HCT116 (cell line): ENCODE measurements at regions not wholly inside any gene's neighbourhood (a gene's known extent, or its start where the extent isn't known, plus 50 kb on each side); places are given as distances from the start of the nearest gene placed in this dataset.

ENCODE experiments used
- ATAC-seq: fragments of 200-7000 bp; cut with Tn5 transposase; 2 replicates; pipeline ENCODE4 v1.9.1; 2020; ENCODE audit warnings: mild to moderate bottlenecking, moderate library complexity
- BruUV-seq: library from RNA; stranded (reverse); fragments of 400-500 nt; replicated peaks from 2 replicates; lab custom pipeline; 2021; lab: Mats Ljungman, UMichigan
- CTCF ChIA-PET: fragments of 300-600 bp; sonication (Branson Sonifier 250); formaldehyde crosslinking; loops from one replicate; lab custom pipeline; 2021; ENCODE audit warnings: antibody characterized with exemption; lab: Charles Lee
- POLR2A ChIA-PET: fragments of 300-600, 350-600 bp; sonication (Branson Sonifier 250); formaldehyde crosslinking; loops from one replicate; lab custom pipeline; 2021; ENCODE audit warnings: antibody characterized with exemption; lab: Charles Lee
- RAD21 ChIA-PET, 2 experiments: fragments of 300-600 bp; sonication (Branson Sonifier 250); formaldehyde crosslinking; loops; one replicate each; lab custom pipeline; 2023; ENCODE audit warnings: low total read pairs in 2 of 2; ENCODE audit not compliant: uncharacterized antibody in 2 of 2, unreplicated experiment in 2 of 2, low non-redundant PET in 1 of 2; lab: Charles Lee
- DNase-seq: peaks from one replicate; pipeline ENCODE4 v3.0.0-alpha.2; 2010; ENCODE audit warnings: low read depth, low spot score
- H2AFZ ChIP-seq: fragments of 200-600 bp; shearing (Covaris generic), sonication (generic); 2 replicates; pipeline ENCODE4 v1.6.1; 2017; ENCODE audit warnings: low read depth, mixed run types, mixed read lengths, antibody characterized with exemption, low read length; ENCODE audit not compliant: poor library complexity, severe bottlenecking
- H3K27ac ChIP-seq: 2 replicates; pipeline ENCODE4 v1.5.1; 2012; ENCODE audit warnings: low read depth, low read length
- H3K27me3 ChIP-seq: fragments of 200-600 bp; sonication (generic); 2 replicates; pipeline ENCODE4 v1.6.1; 2016; ENCODE audit warnings: mixed run types, low read length, mixed read lengths; ENCODE audit not compliant: insufficient read depth
- H3K36me3 ChIP-seq, 2 experiments: fragments of 200-500 bp in 1 of 2; fragments of 200-600 bp in 1 of 2; sonication (Bioruptor generic) in 1 of 2; sonication (generic) in 1 of 2; 2 replicates each; pipeline versions ENCODE4 v1.5.1 to v1.6.1; 2014 to 2016; ENCODE audit warnings: low read length in 2 of 2, inconsistent platforms in 1 of 2, mixed read lengths in 1 of 2, mixed run types in 1 of 2; ENCODE audit not compliant: insufficient read depth in 2 of 2, control insufficient read depth in 1 of 2
- H3K4me1 ChIP-seq, 2 experiments: fragments of 200-600 bp in 1 of 2; sonication (generic) in 1 of 2; 2 replicates each; pipeline versions ENCODE4 v1.5.1 to v1.6.1; 2012 to 2017; ENCODE audit warnings: low read length in 2 of 2, inconsistent platforms in 1 of 2, mild to moderate bottlenecking in 1 of 2, mixed read lengths in 1 of 2, mixed run types in 1 of 2, moderate library complexity in 1 of 2; ENCODE audit not compliant: insufficient read depth in 2 of 2, control insufficient read depth in 1 of 2
- H3K4me2 ChIP-seq: fragments of 200-600 bp; sonication (generic); 2 replicates; pipeline ENCODE4 v1.6.1; 2017; ENCODE audit warnings: mixed run types, low read length, mixed read lengths
- H3K4me3 ChIP-seq, 2 experiments: fragments of 200-600 bp in 1 of 2; sonication (generic) in 1 of 2; replicated peaks in 1 of 2; 2 replicates each; pipeline ENCODE4 v1.5.1; 2011 to 2016; ENCODE audit warnings: low read length in 2 of 2, control low read depth in 1 of 2, low read depth in 1 of 2, mild to moderate bottlenecking in 1 of 2, mixed read lengths in 1 of 2, mixed run types in 1 of 2
- H3K79me2 ChIP-seq: fragments of 200-600 bp; sonication (generic); 2 replicates; pipeline ENCODE4 v1.6.1; 2017; ENCODE audit warnings: mild to moderate bottlenecking, mixed run types, low read length, moderate library complexity, mixed read lengths; ENCODE audit not compliant: insufficient read depth
- H3K9ac ChIP-seq: fragments of 200-600 bp; sonication (generic); 2 replicates; pipeline ENCODE4 v1.6.1; 2016; ENCODE audit warnings: low read length, mixed read lengths
- H3K9me2 ChIP-seq: fragments of 200-600 bp; sonication (generic), shearing (Covaris generic); 2 replicates; pipeline ENCODE4 v1.6.1; 2017; ENCODE audit warnings: mixed run types, mild to moderate bottlenecking, moderate library complexity; ENCODE audit not compliant: insufficient read depth
- H3K9me3 ChIP-seq, 2 experiments: fragments of 200-500 bp in 1 of 2; fragments of 200-600 bp in 1 of 2; sonication (Bioruptor generic) in 1 of 2; sonication (generic) in 1 of 2; 2 replicates each; pipeline ENCODE4 v1.6.1; 2014 to 2017; ENCODE audit warnings: low read length in 2 of 2, mixed read lengths in 2 of 2, inconsistent platforms in 1 of 2, low read depth in 1 of 2, mild to moderate bottlenecking in 1 of 2, mixed run types in 1 of 2, moderate library complexity in 1 of 2; ENCODE audit not compliant: control insufficient read depth in 1 of 2, insufficient read depth in 1 of 2
- H4K20me1 ChIP-seq: fragments of 200-600 bp; sonication (generic), shearing (Covaris generic); 2 replicates; pipeline ENCODE4 v1.6.1; 2017; ENCODE audit warnings: mixed run types, mild to moderate bottlenecking, moderate library complexity; ENCODE audit not compliant: insufficient read depth
- EZH2phosphoT487 ChIP-seq: fragments of 200-600 bp; IDR thresholded peaks from 2 replicates; pipeline ENCODE4 v1.6.1; 2018; ENCODE audit warnings: antibody characterized with exemption, borderline replicate concordance
- FOSL1 ChIP-seq: IDR thresholded peaks from 2 replicates; pipeline ENCODE4 v1.6.1; 2012; ENCODE audit warnings: low read depth
- JUND ChIP-seq: IDR thresholded peaks from 2 replicates; pipeline ENCODE4 v1.6.1; 2012
- POLR2A ChIP-seq: IDR thresholded peaks from 2 replicates; pipeline ENCODE4 v1.7.0; 2011; ENCODE audit warnings: borderline replicate concordance; ENCODE audit not compliant: insufficient read depth, insufficient read length; ENCODE audit errors: extremely low read depth
- POLR2AphosphoS5 ChIP-seq: IDR thresholded peaks from 2 replicates; pipeline ENCODE4 v1.6.1; 2011; ENCODE audit warnings: mild to moderate bottlenecking, low read depth, low read length, moderate library complexity
- SP1 ChIP-seq: IDR thresholded peaks from 2 replicates; pipeline ENCODE4 v1.6.1; 2012; ENCODE audit warnings: low read depth
- TCF7L2 ChIP-seq: IDR thresholded peaks from 2 replicates; pipeline ENCODE4 v1.7.0; 2011; ENCODE audit warnings: borderline replicate concordance, inconsistent platforms; ENCODE audit not compliant: insufficient read depth, insufficient read length; ENCODE audit errors: extremely low read depth
- YY1 ChIP-seq: IDR thresholded peaks from 2 replicates; pipeline ENCODE4 v1.6.1; 2011; ENCODE audit warnings: low read length, low read depth, moderate library complexity, mild to moderate bottlenecking; ENCODE audit not compliant: insufficient replicate concordance; ENCODE audit errors: extremely low read depth
- ZNF274 ChIP-seq: fragments of 200-500 bp; sonication (Bioruptor generic); IDR thresholded peaks from 2 replicates; pipeline ENCODE4 v1.6.1; 2014; ENCODE audit warnings: mild to moderate bottlenecking, low read depth, low read length, inconsistent platforms
- intact Hi-C: fragments of 100-400 bp; cut with micrococcal nuclease; formaldehyde crosslinking; loops from 2 replicates; pipeline ENCODE4 v1.10.0; 2022
- TF ChIP-seq, protein P1 (sequence below): IDR thresholded peaks from 2 replicates; pipeline ENCODE4 v1.6.1; 2012
- TF ChIP-seq, protein P2 (sequence below): IDR thresholded peaks from 2 replicates; pipeline ENCODE4 v1.6.1; 2012; ENCODE audit warnings: low read depth
- TF ChIP-seq, protein P3 (sequence below): IDR thresholded peaks from 2 replicates; pipeline ENCODE4 v1.6.1; 2011; ENCODE audit warnings: mild to moderate bottlenecking, low read length, moderate library complexity; ENCODE audit not compliant: insufficient replicate concordance; ENCODE audit errors: extremely low read depth
- TF ChIP-seq, protein P4 (sequence below): IDR thresholded peaks from 2 replicates; pipeline ENCODE4 v1.6.1; 2012

DNA sequence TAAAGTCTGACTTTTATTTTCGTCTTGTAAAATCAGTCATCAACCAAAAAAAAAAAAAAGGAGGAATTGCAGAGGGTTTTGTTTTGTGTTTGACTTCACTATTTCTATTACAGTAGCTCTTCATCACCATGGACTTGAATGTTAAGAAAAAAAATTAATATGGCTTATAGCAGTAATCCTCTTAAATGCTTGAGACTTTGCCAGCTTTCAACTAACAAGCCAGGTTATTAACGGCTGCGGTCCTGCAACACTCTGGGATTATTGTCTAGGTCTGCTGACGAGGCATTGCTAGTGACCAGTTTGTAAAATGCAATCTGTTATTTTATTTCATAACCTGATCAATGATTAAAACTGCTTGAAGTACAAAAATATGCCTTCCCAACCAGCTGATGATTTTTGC lies 647.2 kb upstream of the KLHL1 start:
- no peaks in the 10 kb centered on the region for H3K79me2 ChIP-seq
- H2AFZ ChIP-seq = no peak overlapping the region
- RAD21 ChIA-PET = no interaction called here
- H3K4me1 ChIP-seq = no peaks in the 10 kb centered on the region
- H3K4me2 ChIP-seq = no peak overlapping the region
- TF ChIP-seq, protein P1, sequence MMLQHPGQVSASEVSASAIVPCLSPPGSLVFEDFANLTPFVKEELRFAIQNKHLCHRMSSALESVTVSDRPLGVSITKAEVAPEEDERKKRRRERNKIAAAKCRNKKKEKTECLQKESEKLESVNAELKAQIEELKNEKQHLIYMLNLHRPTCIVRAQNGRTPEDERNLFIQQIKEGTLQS = no peak
- no peak for TF ChIP-seq YY1
- TF ChIP-seq TCF7L2 = no peak
- no peak for TF ChIP-seq JUND
- TF ChIP-seq POLR2A = no peak
- TF ChIP-seq, protein P2, sequence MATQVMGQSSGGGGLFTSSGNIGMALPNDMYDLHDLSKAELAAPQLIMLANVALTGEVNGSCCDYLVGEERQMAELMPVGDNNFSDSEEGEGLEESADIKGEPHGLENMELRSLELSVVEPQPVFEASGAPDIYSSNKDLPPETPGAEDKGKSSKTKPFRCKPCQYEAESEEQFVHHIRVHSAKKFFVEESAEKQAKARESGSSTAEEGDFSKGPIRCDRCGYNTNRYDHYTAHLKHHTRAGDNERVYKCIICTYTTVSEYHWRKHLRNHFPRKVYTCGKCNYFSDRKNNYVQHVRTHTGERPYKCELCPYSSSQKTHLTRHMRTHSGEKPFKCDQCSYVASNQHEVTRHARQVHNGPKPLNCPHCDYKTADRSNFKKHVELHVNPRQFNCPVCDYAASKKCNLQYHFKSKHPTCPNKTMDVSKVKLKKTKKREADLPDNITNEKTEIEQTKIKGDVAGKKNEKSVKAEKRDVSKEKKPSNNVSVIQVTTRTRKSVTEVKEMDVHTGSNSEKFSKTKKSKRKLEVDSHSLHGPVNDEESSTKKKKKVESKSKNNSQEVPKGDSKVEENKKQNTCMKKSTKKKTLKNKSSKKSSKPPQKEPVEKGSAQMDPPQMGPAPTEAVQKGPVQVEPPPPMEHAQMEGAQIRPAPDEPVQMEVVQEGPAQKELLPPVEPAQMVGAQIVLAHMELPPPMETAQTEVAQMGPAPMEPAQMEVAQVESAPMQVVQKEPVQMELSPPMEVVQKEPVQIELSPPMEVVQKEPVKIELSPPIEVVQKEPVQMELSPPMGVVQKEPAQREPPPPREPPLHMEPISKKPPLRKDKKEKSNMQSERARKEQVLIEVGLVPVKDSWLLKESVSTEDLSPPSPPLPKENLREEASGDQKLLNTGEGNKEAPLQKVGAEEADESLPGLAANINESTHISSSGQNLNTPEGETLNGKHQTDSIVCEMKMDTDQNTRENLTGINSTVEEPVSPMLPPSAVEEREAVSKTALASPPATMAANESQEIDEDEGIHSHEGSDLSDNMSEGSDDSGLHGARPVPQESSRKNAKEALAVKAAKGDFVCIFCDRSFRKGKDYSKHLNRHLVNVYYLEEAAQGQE = no peak
- no peak for TF ChIP-seq ZNF274
- TF ChIP-seq, protein P3, sequence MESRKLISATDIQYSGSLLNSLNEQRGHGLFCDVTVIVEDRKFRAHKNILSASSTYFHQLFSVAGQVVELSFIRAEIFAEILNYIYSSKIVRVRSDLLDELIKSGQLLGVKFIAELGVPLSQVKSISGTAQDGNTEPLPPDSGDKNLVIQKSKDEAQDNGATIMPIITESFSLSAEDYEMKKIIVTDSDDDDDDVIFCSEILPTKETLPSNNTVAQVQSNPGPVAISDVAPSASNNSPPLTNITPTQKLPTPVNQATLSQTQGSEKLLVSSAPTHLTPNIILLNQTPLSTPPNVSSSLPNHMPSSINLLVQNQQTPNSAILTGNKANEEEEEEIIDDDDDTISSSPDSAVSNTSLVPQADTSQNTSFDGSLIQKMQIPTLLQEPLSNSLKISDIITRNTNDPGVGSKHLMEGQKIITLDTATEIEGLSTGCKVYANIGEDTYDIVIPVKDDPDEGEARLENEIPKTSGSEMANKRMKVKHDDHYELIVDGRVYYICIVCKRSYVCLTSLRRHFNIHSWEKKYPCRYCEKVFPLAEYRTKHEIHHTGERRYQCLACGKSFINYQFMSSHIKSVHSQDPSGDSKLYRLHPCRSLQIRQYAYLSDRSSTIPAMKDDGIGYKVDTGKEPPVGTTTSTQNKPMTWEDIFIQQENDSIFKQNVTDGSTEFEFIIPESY = no peak
- TF ChIP-seq FOSL1 = no peak
- TF ChIP-seq SP1 = no peak
- TF ChIP-seq, protein P4, sequence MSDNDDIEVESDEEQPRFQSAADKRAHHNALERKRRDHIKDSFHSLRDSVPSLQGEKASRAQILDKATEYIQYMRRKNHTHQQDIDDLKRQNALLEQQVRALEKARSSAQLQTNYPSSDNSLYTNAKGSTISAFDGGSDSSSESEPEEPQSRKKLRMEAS = no peak
- no peak for TF ChIP-seq EZH2phosphoT487
- TF ChIP-seq POLR2AphosphoS5 = no peak
- TF ChIP-seq, all 23 proteins: peak for 0
- ChIA-PET POLR2A (no interaction called here), CTCF (no interaction called here)
- ATAC-seq (no peak), DNase-seq (no peak)
- H3K4me3 ChIP-seq = no peak overlapping the region
- intact Hi-C loops = no loop called here
- no peaks in the 10 kb centered on the region for H3K27me3 ChIP-seq
- no peaks in the 10 kb centered on the region for H3K36me3 ChIP-seq
- no peak overlapping the region for H3K27ac ChIP-seq
- BruUV-seq = no TSS peak
- H4K20me1 ChIP-seq = no peaks in the 10 kb centered on the region
- H3K9ac ChIP-seq = no peak overlapping the region
- no peaks in the 10 kb centered on the region for H3K9me3 ChIP-seq
- no peaks in the 10 kb centered on the region for H3K9me2 ChIP-seq
